ENCODE measurements at regions not wholly inside any gene's neighbourhood (a gene's known extent, or its start where the extent isn't known, plus 50 kb on each side); places are given as distances from the start of the nearest gene placed in this dataset.
A peak's percentile ranks its signal among the peaks of the same experiment; 100 is the strongest.

GRCh38 chr9:121573717-121574485, 74.3 kb upstream of the GGTA1 start:
- Histone ChIP-seq H3K4me1 (ENCODE audit: control insufficient read depth in 1 of 2, insufficient read depth in 2 of 2, low read length in 2 of 2) (peaks cover 3 to 54% of the 10 kb centered on the region in 2 donors), H3K9me3 (ENCODE audit: control insufficient read depth in 1 of 2, low read length in 2 of 2) (no peaks in the 10 kb centered on the region), H3K27ac (ENCODE audit: low read length) (no peak overlapping the region), H3K36me3 (ENCODE audit: control insufficient read depth in 1 of 2, insufficient read depth in 2 of 2, low read length in 2 of 2) (no peaks in the 10 kb centered on the region), H3K4me3 (ENCODE audit: low read depth in 1 of 2, low read length in 2 of 2) (no peak overlapping the region), H3K27me3 (ENCODE audit: low read depth, low read length) (no peaks in the 10 kb centered on the region)

- Histone ChIP-seq H3K36me3 (ENCODE audit: control insufficient read depth in 1 of 2, insufficient read depth in 2 of 2, low read length in 2 of 2) (no peaks in the 10 kb centered on the region), H3K4me1 (ENCODE audit: control insufficient read depth in 1 of 2, insufficient read depth in 2 of 2, low read length in 2 of 2) (peaks cover 0 to 48% of the 10 kb centered on the region in 2 donors), H3K9me3 (ENCODE audit: control insufficient read depth in 1 of 2, low read length in 2 of 2) (no peaks in the 10 kb centered on the region), H3K4me3 (ENCODE audit: low read depth in 1 of 2, low read length in 2 of 2) (no peak overlapping the region), H3K27me3 (ENCODE audit: low read depth, low read length) (no peaks in the 10 kb centered on the region), H3K27ac (ENCODE audit: low read length) (no peak overlapping the region)
These were observed 75.3 kb upstream of the GGTA1 start for GRCh38 chr9:121574774-121575519.

- H3K9me3 ChIP-seq (ENCODE audit: control insufficient read depth in 1 of 2, low read length in 2 of 2): no peaks in the 10 kb centered on the region
- no peaks in the 10 kb centered on the region for H3K27me3 ChIP-seq (ENCODE audit: low read depth, low read length)
- peaks cover 0 to 38% of the 10 kb centered on the region in 2 donors for H3K4me1 ChIP-seq (ENCODE audit: control insufficient read depth in 1 of 2, insufficient read depth in 2 of 2, low read length in 2 of 2)
- H3K4me3 ChIP-seq (ENCODE audit: low read depth in 1 of 2, low read length in 2 of 2): peak overlapping the region in 1 of 2 donors; percentile 9
- no peaks in the 10 kb centered on the region for H3K36me3 ChIP-seq (ENCODE audit: control insufficient read depth in 1 of 2, insufficient read depth in 2 of 2, low read length in 2 of 2)
- no peak overlapping the region for H3K27ac ChIP-seq (ENCODE audit: low read length)
These were observed 75.0 kb upstream of the DAB2IP start for GRCh38 chr9:121576281-121577075.

- Histone ChIP-seq H3K9me3 (ENCODE audit: control insufficient read depth in 1 of 2, low read length in 2 of 2) (no peaks in the 10 kb centered on the region), H3K4me3 (ENCODE audit: low read depth in 1 of 2, low read length in 2 of 2) (peak overlapping the region in 1 of 2 donors; percentile 9), H3K27ac (ENCODE audit: low read length) (no peak overlapping the region), H3K4me1 (ENCODE audit: control insufficient read depth in 1 of 2, insufficient read depth in 2 of 2, low read length in 2 of 2) (peaks cover 0 to 38% of the 10 kb centered on the region in 2 donors), H3K27me3 (ENCODE audit: low read depth, low read length) (no peaks in the 10 kb centered on the region), H3K36me3 (ENCODE audit: control insufficient read depth in 1 of 2, insufficient read depth in 2 of 2, low read length in 2 of 2) (no peaks in the 10 kb centered on the region)
These were observed 74.3 kb upstream of the DAB2IP start for GRCh38 chr9:121577166-121577565.

GRCh38 chr9:121577572-121577971, 73.9 kb upstream of the DAB2IP start:
- H3K9me3 ChIP-seq (ENCODE audit: control insufficient read depth in 1 of 2, low read length in 2 of 2): no peaks in the 10 kb centered on the region
- no peaks in the 10 kb centered on the region for H3K27me3 ChIP-seq (ENCODE audit: low read depth, low read length)
- no peaks in the 10 kb centered on the region for H3K36me3 ChIP-seq (ENCODE audit: control insufficient read depth in 1 of 2, insufficient read depth in 2 of 2, low read length in 2 of 2)
- peaks cover 0 to 38% of the 10 kb centered on the region in 2 donors for H3K4me1 ChIP-seq (ENCODE audit: control insufficient read depth in 1 of 2, insufficient read depth in 2 of 2, low read length in 2 of 2)
- H3K27ac ChIP-seq (ENCODE audit: low read length): no peak overlapping the region
- peak overlapping the region in 1 of 2 donors; percentile 9 for H3K4me3 ChIP-seq (ENCODE audit: low read depth in 1 of 2, low read length in 2 of 2)

GRCh38 chr9:121581786-121582600, 69.4 kb upstream of the DAB2IP start:
- H3K27ac ChIP-seq (ENCODE audit: low read length): no peak overlapping the region
- peaks cover 0 to 29% of the 10 kb centered on the region in 2 donors for H3K4me1 ChIP-seq (ENCODE audit: control insufficient read depth in 1 of 2, insufficient read depth in 2 of 2, low read length in 2 of 2)
- no peaks in the 10 kb centered on the region for H3K9me3 ChIP-seq (ENCODE audit: control insufficient read depth in 1 of 2, low read length in 2 of 2)
- no peak overlapping the region for H3K4me3 ChIP-seq (ENCODE audit: low read depth in 1 of 2, low read length in 2 of 2)
- H3K27me3 ChIP-seq (ENCODE audit: low read depth, low read length): no peaks in the 10 kb centered on the region
- H3K36me3 ChIP-seq (ENCODE audit: control insufficient read depth in 1 of 2, insufficient read depth in 2 of 2, low read length in 2 of 2): no peaks in the 10 kb centered on the region

GRCh38 chr9:121582641-121583040, 68.8 kb upstream of the DAB2IP start:
- Histone ChIP-seq H3K27me3 (ENCODE audit: low read depth, low read length) (no peaks in the 10 kb centered on the region), H3K4me3 (ENCODE audit: low read depth in 1 of 2, low read length in 2 of 2) (no peak overlapping the region), H3K4me1 (ENCODE audit: control insufficient read depth in 1 of 2, insufficient read depth in 2 of 2, low read length in 2 of 2) (peaks cover 0 to 23% of the 10 kb centered on the region in 2 donors), H3K27ac (ENCODE audit: low read length) (no peak overlapping the region), H3K36me3 (ENCODE audit: control insufficient read depth in 1 of 2, insufficient read depth in 2 of 2, low read length in 2 of 2) (no peaks in the 10 kb centered on the region), H3K9me3 (ENCODE audit: control insufficient read depth in 1 of 2, low read length in 2 of 2) (no peaks in the 10 kb centered on the region)

GRCh38 chr9:121584421-121584820, 67.0 kb upstream of the DAB2IP start:
- H3K27ac ChIP-seq (ENCODE audit: low read length): no peak overlapping the region
- no peaks in the 10 kb centered on the region for H3K27me3 ChIP-seq (ENCODE audit: low read depth, low read length)
- no peak overlapping the region for H3K4me3 ChIP-seq (ENCODE audit: low read depth in 1 of 2, low read length in 2 of 2)
- H3K4me1 ChIP-seq (ENCODE audit: control insufficient read depth in 1 of 2, insufficient read depth in 2 of 2, low read length in 2 of 2): peaks cover 0 to 15% of the 10 kb centered on the region in 2 donors
- H3K9me3 ChIP-seq (ENCODE audit: control insufficient read depth in 1 of 2, low read length in 2 of 2): no peaks in the 10 kb centered on the region
- H3K36me3 ChIP-seq (ENCODE audit: control insufficient read depth in 1 of 2, insufficient read depth in 2 of 2, low read length in 2 of 2): no peaks in the 10 kb centered on the region

- Histone ChIP-seq H3K4me1 (ENCODE audit: control insufficient read depth in 1 of 2, insufficient read depth in 2 of 2, low read length in 2 of 2) (no peaks in the 10 kb centered on the region), H3K4me3 (ENCODE audit: low read depth in 1 of 2, low read length in 2 of 2) (no peak overlapping the region), H3K9me3 (ENCODE audit: control insufficient read depth in 1 of 2, low read length in 2 of 2) (no peaks in the 10 kb centered on the region), H3K36me3 (ENCODE audit: control insufficient read depth in 1 of 2, insufficient read depth in 2 of 2, low read length in 2 of 2) (peaks cover 0 to 8% of the 10 kb centered on the region in 2 donors), H3K27ac (ENCODE audit: low read length) (no peak overlapping the region), H3K27me3 (ENCODE audit: low read depth, low read length) (no peaks in the 10 kb centered on the region)
These were observed 63.6 kb upstream of the DAB2IP start for GRCh38 chr9:121587863-121588262.

GRCh38 chr9:121589986-121590385, 61.4 kb upstream of the DAB2IP start:
- peaks cover 0 to 8% of the 10 kb centered on the region in 2 donors for H3K36me3 ChIP-seq (ENCODE audit: control insufficient read depth in 1 of 2, insufficient read depth in 2 of 2, low read length in 2 of 2)

More at GRCh38 chr9:121589986-121590385, 61.4 kb upstream of the DAB2IP start:
- H3K9me3 ChIP-seq (ENCODE audit: control insufficient read depth in 1 of 2, low read length in 2 of 2): no peaks in the 10 kb centered on the region
- no peaks in the 10 kb centered on the region for H3K4me1 ChIP-seq (ENCODE audit: control insufficient read depth in 1 of 2, insufficient read depth in 2 of 2, low read length in 2 of 2)
- no peaks in the 10 kb centered on the region for H3K27me3 ChIP-seq (ENCODE audit: low read depth, low read length)
- H3K4me3 ChIP-seq (ENCODE audit: low read depth in 1 of 2, low read length in 2 of 2): no peak overlapping the region
- no peak overlapping the region for H3K27ac ChIP-seq (ENCODE audit: low read length)

Measured in muscle layer of duodenum (tissue), 2 donors.